Esophagus squamous epithelium (tissue), 5 donors: ENCODE measurements at regions not wholly inside any gene's neighbourhood (a gene's known extent, or its start where the extent isn't known, plus 50 kb on each side); places are given as distances from the start of the nearest gene placed in this dataset.

Experiments
- DNase-seq: peaks from one replicate; lab custom pipeline; 2025; lab: John Stamatoyannopoulos, UW
- H3K27ac ChIP-seq, 4 donors: fragments of 200-600 bp; sonication (generic); one replicate each; pipeline ENCODE4 v1.5.1; 2016 to 2019; ENCODE audit warnings: mild to moderate bottlenecking in 1 of 4
- H3K27me3 ChIP-seq, 4 donors: fragments of 200-600 bp; sonication (generic); 1 replicate in 3 of 4; 2 replicates in 1 of 4; pipeline versions ENCODE4 v1.5.1 to v1.6.0; 2017 to 2021; ENCODE audit warnings: antibody characterized with exemption in 1 of 4
- H3K36me3 ChIP-seq, 3 donors: fragments of 200-600 bp; sonication (generic); one replicate each; pipeline ENCODE4 v1.5.1; 2016 to 2019
- H3K4me1 ChIP-seq, 3 donors: fragments of 200-600 bp; sonication (generic); one replicate each; pipeline ENCODE4 v1.5.1; 2017 to 2019
- H3K4me3 ChIP-seq, 4 donors: fragments of 200-600 bp; sonication (generic); 1 replicate in 3 of 4; 2 replicates in 1 of 4; pipeline ENCODE4 v1.5.1; 2016 to 2019; ENCODE audit warnings: mild to moderate bottlenecking in 2 of 4, moderate library complexity in 1 of 4
- H3K9me3 ChIP-seq, 3 donors: fragments of 200-600 bp; sonication (generic); one replicate each; pipeline ENCODE4 v1.5.1; 2016 to 2019
- CTCF ChIP-seq, 6 experiments: fragments of 450-650 bp in 4 of 6; fragments of 200-600 bp in 2 of 6; sonication (generic) in 2 of 6; IDR thresholded peaks; one replicate each; pipeline ENCODE4 v1.5.1; 2016 to 2019; ENCODE audit warnings: antibody characterized with exemption in 6 of 6, mild to moderate bottlenecking in 4 of 6, moderate library complexity in 4 of 6
- POLR2A ChIP-seq, 4 donors: fragments of 450-650 bp; IDR thresholded peaks; one replicate each; pipeline ENCODE4 v1.6.1; 2017; ENCODE audit warnings: antibody characterized with exemption in 4 of 4, mild to moderate bottlenecking in 4 of 4, moderate library complexity in 3 of 4
- WGBS, 2 donors: methylation state at CpG; one replicate each; pipeline ENCODE4 v1.1.5; 2018; 5-methylcytosine and 5-hydroxymethylcytosine counted together
- intact Hi-C: fragments of 100-400 bp; cut with DNase I; formaldehyde crosslinking; loops from one replicate; pipeline ENCODE4 v1.15.0; 2022
- donor health status: DM: yes; HTN: yes; CAD: no.

DNA sequence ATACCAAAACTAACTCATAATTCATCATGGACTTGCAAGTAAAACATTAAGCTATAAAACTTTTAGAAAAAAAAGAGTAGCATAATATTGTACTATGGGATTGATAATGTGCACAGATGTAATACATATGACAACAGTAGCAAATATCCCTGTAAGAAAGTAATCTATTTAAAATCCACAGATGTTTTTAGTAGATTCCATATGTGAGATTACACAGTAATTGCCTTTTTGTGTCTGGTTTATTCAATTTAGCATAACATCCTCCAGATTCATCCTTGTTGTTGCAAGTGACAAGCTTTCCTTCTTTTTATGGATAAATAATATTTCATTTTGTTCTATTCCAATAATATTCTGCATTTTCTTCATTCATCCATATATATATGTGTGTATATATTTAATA is 278.2 kb upstream of the LRRTM4 start:
- DNase-seq: no peak
- no peaks in the 10 kb centered on the region for H3K4me1 ChIP-seq
- H3K27ac ChIP-seq: no peak overlapping the region
- H3K4me3 ChIP-seq: no peak overlapping the region
- no peak for TF ChIP-seq CTCF (IDR thresholded peaks at IDR 0.05)
- TF ChIP-seq POLR2A (IDR thresholded peaks at IDR 0.05): no peak
- intact Hi-C loops: no loop called here
- no peaks in the 10 kb centered on the region for H3K36me3 ChIP-seq
- H3K27me3 ChIP-seq: no peaks in the 10 kb centered on the region
- H3K9me3 ChIP-seq: no peaks in the 10 kb centered on the region

DNA sequence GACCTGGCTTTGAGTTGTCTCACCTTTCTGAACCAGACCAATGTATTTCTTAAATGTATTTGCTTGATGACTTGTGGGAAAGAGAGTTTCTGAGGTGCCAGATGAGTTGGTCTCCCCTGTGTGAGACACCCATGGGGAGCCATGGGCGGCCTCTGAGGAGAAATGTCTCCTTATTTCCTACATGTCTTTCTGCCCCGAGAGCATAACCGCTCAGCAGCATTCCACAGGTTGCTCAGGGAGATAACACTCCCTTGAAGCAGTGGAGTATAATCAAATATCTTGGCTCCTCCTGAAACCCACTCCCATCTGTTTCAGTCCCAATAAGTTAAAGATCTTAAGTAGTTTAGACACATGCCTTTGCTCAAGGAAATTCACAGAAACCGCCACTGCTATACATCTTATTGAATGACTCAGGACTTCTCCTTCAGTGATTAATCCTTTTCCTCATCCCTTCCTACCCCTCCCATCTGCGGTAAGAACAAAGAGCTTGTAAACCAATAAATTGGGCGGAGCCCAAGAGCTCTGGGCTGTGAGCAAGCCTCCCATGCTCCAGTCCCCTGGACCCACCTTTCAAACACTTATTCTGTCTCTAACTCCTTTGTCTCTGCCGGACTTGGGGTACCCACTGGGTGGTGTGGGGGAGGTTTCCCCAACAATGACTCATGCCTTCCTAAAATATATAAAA is 285.5 kb upstream of the LRRTM4 start:
- Histone ChIP-seq H3K4me1 (no peaks in the 10 kb centered on the region), H3K27ac (no peak overlapping the region), H3K36me3 (no peaks in the 10 kb centered on the region), H3K27me3 (no peaks in the 10 kb centered on the region), H3K4me3 (no peak overlapping the region), H3K9me3 (peaks cover 0 to 18% (median 4%) of the 10 kb centered on the region in 3 donors)
- 58 to 60% methylated on average over 7 of the region's 7 CpGs for WGBS, 2 donors
- TF ChIP-seq CTCF (IDR thresholded peaks at IDR 0.05) (no peak), POLR2A (IDR thresholded peaks at IDR 0.05) (no peak)
- intact Hi-C loops: no loop called here
- DNase-seq: no peak

GRCh38 chr2:77808599-77808998 is 286.4 kb upstream of the LRRTM4 start:
- Histone ChIP-seq H3K4me1 (no peaks in the 10 kb centered on the region), H3K27ac (no peak overlapping the region), H3K36me3 (no peaks in the 10 kb centered on the region), H3K4me3 (no peak overlapping the region), H3K9me3 (peaks cover 0 to 18% (median 4%) of the 10 kb centered on the region in 3 donors), H3K27me3 (no peaks in the 10 kb centered on the region)
- WGBS, 2 donors: 79 to 86% methylated on average over 3 of the region's 6 CpGs
- intact Hi-C loops: no loop called here
- TF ChIP-seq CTCF (IDR thresholded peaks at IDR 0.05): no peak
- no peak for TF ChIP-seq POLR2A (IDR thresholded peaks at IDR 0.05)
- no peak for DNase-seq

- intact Hi-C loops: no loop called here
- Histone ChIP-seq H3K4me3 (no peak overlapping the region), H3K27me3 (no peaks in the 10 kb centered on the region), H3K9me3 (peaks cover 0 to 9% (median 4%) of the 10 kb centered on the region in 3 donors), H3K27ac (no peak overlapping the region), H3K36me3 (no peaks in the 10 kb centered on the region), H3K4me1 (no peaks in the 10 kb centered on the region)
- DNase-seq: no peak
- TF ChIP-seq CTCF (IDR thresholded peaks at IDR 0.05): no peak
- TF ChIP-seq POLR2A (IDR thresholded peaks at IDR 0.05): no peak
These were observed 291.4 kb upstream of the LRRTM4 start for GRCh38 chr2:77813599-77813998.

DNA sequence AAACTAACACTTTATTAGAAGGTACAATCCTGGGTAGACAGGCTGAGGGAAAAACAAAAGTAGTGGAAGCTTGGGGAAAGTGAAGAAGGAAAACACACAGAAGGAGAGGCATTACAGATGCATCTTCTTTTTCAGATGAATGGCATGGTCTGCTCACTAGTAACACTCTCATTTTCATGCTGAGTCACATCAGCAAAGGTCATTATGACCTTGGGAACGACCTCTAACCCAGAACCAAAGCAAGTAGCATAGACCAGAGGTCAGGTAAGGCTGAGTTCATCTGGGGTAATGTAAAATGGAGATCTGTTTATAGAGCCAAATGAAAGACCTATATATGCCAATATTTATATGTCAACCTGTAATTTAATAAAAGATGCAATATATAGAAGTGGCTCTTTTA is 294.4 kb upstream of the LRRTM4 start:
- no peak for TF ChIP-seq CTCF (IDR thresholded peaks at IDR 0.05)
- TF ChIP-seq POLR2A (IDR thresholded peaks at IDR 0.05): no peak
- intact Hi-C loops: no loop called here
- Histone ChIP-seq H3K4me1 (no peaks in the 10 kb centered on the region), H3K27me3 (no peaks in the 10 kb centered on the region), H3K9me3 (no peaks in the 10 kb centered on the region), H3K36me3 (no peaks in the 10 kb centered on the region), H3K4me3 (no peak overlapping the region), H3K27ac (no peak overlapping the region)
- 7 to 11% methylated on average over 1 of the region's 1 CpG for WGBS, 2 donors
- DNase-seq: no peak
